Parathyroid adenoma (tissue), 2 donors: ENCODE measurements at regions not wholly inside any gene's neighbourhood (a gene's known extent, or its start where the extent isn't known, plus 50 kb on each side); places are given as distances from the start of the nearest gene placed in this dataset.

ENCODE experiments used
- H2AFZ ChIP-seq: fragments of 300-600 bp; sonication (generic); one replicate; pipeline ENCODE4 v1.7.0; 2017; ENCODE audit warnings: antibody characterized with exemption, mild to moderate bottlenecking
- H3K27ac ChIP-seq: fragments of 300-600 bp; sonication (generic); one replicate; pipeline ENCODE4 v1.7.0; 2017
- H3K27me3 ChIP-seq: fragments of 300-600 bp; sonication (generic); one replicate; pipeline ENCODE4 v1.7.0; 2017; ENCODE audit warnings: low read length; ENCODE audit not compliant: control insufficient read depth, insufficient read depth
- H3K36me3 ChIP-seq: fragments of 300-600 bp; sonication (generic); one replicate; pipeline ENCODE4 v1.7.0; 2017; ENCODE audit warnings: low read length; ENCODE audit not compliant: control insufficient read depth, insufficient read depth
- H3K4me1 ChIP-seq: fragments of 300-600 bp; sonication (generic); one replicate; pipeline ENCODE4 v1.7.0; 2017; ENCODE audit warnings: control low read depth
- H3K4me2 ChIP-seq: fragments of 300-600 bp; sonication (generic); one replicate; pipeline ENCODE4 v1.7.0; 2017; ENCODE audit warnings: low read length
- H3K4me3 ChIP-seq: fragments of 300-600 bp; sonication (generic); one replicate; pipeline ENCODE4 v1.7.0; 2017; ENCODE audit warnings: low read depth, low read length
- H3K79me2 ChIP-seq: fragments of 300-600 bp; sonication (generic); one replicate; pipeline ENCODE4 v1.7.0; 2017; ENCODE audit warnings: control low read depth
- H3K9ac ChIP-seq: fragments of 300-600 bp; sonication (generic); one replicate; pipeline ENCODE4 v1.7.0; 2017; ENCODE audit warnings: mild to moderate bottlenecking
- H3K9me3 ChIP-seq: fragments of 300-600 bp; sonication (generic); one replicate; pipeline ENCODE4 v1.7.0; 2017; ENCODE audit warnings: low read length; ENCODE audit not compliant: control insufficient read depth
- CTCF ChIP-seq: fragments of 300-600 bp; sonication (generic); IDR thresholded peaks from one replicate; pipeline ENCODE4 v1.7.0; 2017; ENCODE audit warnings: antibody characterized with exemption, mild to moderate bottlenecking
- donor health status: primary hyperparathyroidism.

- H3K79me2 ChIP-seq, result no peaks in the 10 kb centered on the region
- no peaks in the 10 kb centered on the region for H3K9me3 ChIP-seq
- no peaks in the 10 kb centered on the region for H3K4me1 ChIP-seq
- no peak overlapping the region for H2AFZ ChIP-seq
- TF ChIP-seq CTCF, result no peak
- H3K9ac ChIP-seq, result no peak overlapping the region
- H3K36me3 ChIP-seq, result no peaks in the 10 kb centered on the region
- no peaks in the 10 kb centered on the region for H3K27me3 ChIP-seq
- H3K4me3 ChIP-seq, result no peak overlapping the region
- H3K4me2 ChIP-seq, result no peak overlapping the region
- H3K27ac ChIP-seq, result no peak overlapping the region
Measured at GRCh38 chr7:13077466-13077865, 390.0 kb downstream of the ARL4A start.

GRCh38 chr7:13078105-13078504 lies 390.7 kb downstream of the ARL4A start:
- H3K79me2 ChIP-seq, result no peaks in the 10 kb centered on the region
- no peak overlapping the region for H3K27ac ChIP-seq
- no peaks in the 10 kb centered on the region for H3K4me1 ChIP-seq
- TF ChIP-seq CTCF, result no peak
- no peak overlapping the region for H3K9ac ChIP-seq
- H3K4me3 ChIP-seq, result no peak overlapping the region
- H3K36me3 ChIP-seq, result no peaks in the 10 kb centered on the region
- no peak overlapping the region for H3K4me2 ChIP-seq
- no peaks in the 10 kb centered on the region for H3K27me3 ChIP-seq
- no peak overlapping the region for H2AFZ ChIP-seq
- H3K9me3 ChIP-seq, result no peaks in the 10 kb centered on the region

GRCh38 chr7:13090959-13091358 lies 403.5 kb downstream of the ARL4A start:
- no peak for TF ChIP-seq CTCF
- Histone ChIP-seq H3K4me1 (no peaks in the 10 kb centered on the region), H3K27ac (no peak overlapping the region), H3K36me3 (no peaks in the 10 kb centered on the region), H3K9ac (no peak overlapping the region), H3K4me2 (no peak overlapping the region), H3K79me2 (no peaks in the 10 kb centered on the region), H3K9me3 (no peaks in the 10 kb centered on the region), H3K4me3 (no peak overlapping the region), H3K27me3 (no peaks in the 10 kb centered on the region), H2AFZ (no peak overlapping the region)

GRCh38 chr7:13091974-13092707 lies 404.7 kb downstream of the ARL4A start:
- H3K79me2 ChIP-seq, result no peaks in the 10 kb centered on the region
- H3K9ac ChIP-seq, result no peak overlapping the region
- H3K9me3 ChIP-seq, result no peaks in the 10 kb centered on the region
- H3K27ac ChIP-seq, result no peak overlapping the region
- no peaks in the 10 kb centered on the region for H3K27me3 ChIP-seq
- H3K36me3 ChIP-seq, result no peaks in the 10 kb centered on the region
- H3K4me3 ChIP-seq, result no peak overlapping the region
- no peak overlapping the region for H2AFZ ChIP-seq
- TF ChIP-seq CTCF, result no peak
- H3K4me2 ChIP-seq, result no peak overlapping the region
- H3K4me1 ChIP-seq, result no peaks in the 10 kb centered on the region

- Histone ChIP-seq H3K9ac (no peak overlapping the region), H3K4me2 (no peak overlapping the region), H3K27me3 (no peaks in the 10 kb centered on the region), H2AFZ (no peak overlapping the region), H3K79me2 (no peaks in the 10 kb centered on the region), H3K4me3 (no peak overlapping the region), H3K9me3 (no peaks in the 10 kb centered on the region), H3K36me3 (no peaks in the 10 kb centered on the region), H3K4me1 (no peaks in the 10 kb centered on the region), H3K27ac (no peak overlapping the region)
- no peak for TF ChIP-seq CTCF
Measured at GRCh38 chr7:13092708-13093005, 405.2 kb downstream of the ARL4A start.
